HG02642 (cell line): ENCODE measurements at regions not wholly inside any gene's neighbourhood (a gene's known extent, or its start where the extent isn't known, plus 50 kb on each side); places are given as distances from the start of the nearest gene placed in this dataset.
"Not testable (repeated sequence)": the region's sequence is repeated elsewhere in the genome, so short reads cannot be mapped to it uniquely, and the experiment has no call there.

ENCODE experiments used
- ATAC-seq: cut with Tn5 transposase; IDR thresholded peaks from one replicate; pipeline ENCODE4 v1.9.1; 2021; ENCODE audit warnings: mild to moderate bottlenecking; ENCODE audit not compliant: unreplicated experiment, poor library complexity

- ATAC-seq: no peak
These were observed 465.0 kb downstream of the AACS start for GRCh38 chr12:125530201-125530600.

- ATAC-seq: no peak
These were observed 465.6 kb downstream of the AACS start for GRCh38 chr12:125530876-125531275.

DNA sequence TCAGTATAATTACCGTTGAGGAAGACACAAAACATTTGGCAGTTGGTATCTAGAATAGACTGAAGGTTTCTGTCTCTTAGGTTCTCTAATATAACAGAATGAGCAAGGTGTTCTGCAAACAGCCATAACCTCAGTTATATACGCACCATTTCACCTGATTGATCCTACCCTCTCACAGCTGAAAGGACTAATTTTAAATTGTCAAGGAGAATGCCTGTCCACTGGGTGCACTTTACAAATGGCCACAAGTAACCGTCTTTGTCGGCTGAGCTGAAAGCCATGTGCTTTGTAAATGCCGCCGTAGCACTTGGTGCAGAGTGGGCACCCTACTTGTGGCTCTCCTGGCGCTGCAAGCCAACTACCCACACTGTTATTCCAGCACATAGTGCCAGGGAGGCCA, 466.3 kb downstream of the AACS start:
- ATAC-seq: no peak

- ATAC-seq: peak; percentile 84
These were observed 468.3 kb downstream of the AACS start for GRCh38 chr12:125533434-125534029.

- ATAC-seq: no peak
These were observed 473.4 kb downstream of the AACS start for GRCh38 chr12:125538401-125539199.

- no peak for ATAC-seq
These were observed 475.5 kb downstream of the AACS start for GRCh38 chr12:125540580-125541204.

- no peak for ATAC-seq
These were observed 479.7 kb downstream of the AACS start for GRCh38 chr12:125544960-125545359.

GRCh38 chr12:125549171-125549570, 483.9 kb downstream of the AACS start:
- no peak for ATAC-seq

- ATAC-seq: no peak
These were observed 484.6 kb downstream of the AACS start for GRCh38 chr12:125549836-125550235.

- ATAC-seq: no peak
These were observed 487.1 kb downstream of the AACS start for GRCh38 chr12:125552295-125552694.

DNA sequence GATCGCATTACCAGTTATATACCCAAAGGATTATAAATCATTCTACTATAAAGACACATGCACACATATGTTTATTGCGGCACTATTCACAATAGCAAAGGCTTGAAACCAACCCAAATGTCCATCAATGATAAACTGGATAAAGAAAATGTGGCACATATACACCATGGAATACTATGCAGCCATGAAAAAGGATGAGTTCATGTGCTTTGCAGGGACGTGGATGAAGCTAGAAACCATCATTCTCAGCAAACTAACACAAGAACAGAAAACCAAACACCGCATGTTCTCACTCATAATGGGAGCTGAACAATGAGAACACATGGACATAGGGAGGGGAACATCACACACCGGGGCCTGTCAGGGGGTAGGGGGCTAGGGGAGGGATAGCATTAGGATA, 495.8 kb downstream of the AACS start:
- not testable (repeated sequence) for ATAC-seq

DNA sequence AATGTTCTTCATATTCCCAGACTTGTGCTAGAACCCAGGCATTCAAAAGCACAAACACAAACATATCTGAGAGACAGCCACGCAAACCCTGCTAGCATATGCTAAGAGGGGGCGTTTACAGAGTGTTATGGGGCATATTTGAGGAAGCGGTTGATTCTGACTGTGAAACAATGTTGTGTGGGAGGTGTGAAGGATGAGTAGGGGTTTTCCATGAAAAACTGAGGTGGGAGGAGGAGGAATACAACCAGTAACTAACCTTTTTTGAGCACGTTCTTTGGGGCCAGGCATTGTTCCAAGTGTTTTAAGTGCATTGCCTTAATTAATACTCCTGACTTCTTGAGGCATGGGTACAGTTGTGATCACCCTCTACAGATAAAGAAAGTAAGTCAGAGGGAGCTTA, 499.5 kb downstream of the AACS start:
- no peak for ATAC-seq

- no peak for ATAC-seq
These were observed 502.3 kb downstream of the AACS start for GRCh38 chr12:125567581-125567980.

- no peak for ATAC-seq
These were observed 503.1 kb downstream of the AACS start for GRCh38 chr12:125568306-125568705.

DNA sequence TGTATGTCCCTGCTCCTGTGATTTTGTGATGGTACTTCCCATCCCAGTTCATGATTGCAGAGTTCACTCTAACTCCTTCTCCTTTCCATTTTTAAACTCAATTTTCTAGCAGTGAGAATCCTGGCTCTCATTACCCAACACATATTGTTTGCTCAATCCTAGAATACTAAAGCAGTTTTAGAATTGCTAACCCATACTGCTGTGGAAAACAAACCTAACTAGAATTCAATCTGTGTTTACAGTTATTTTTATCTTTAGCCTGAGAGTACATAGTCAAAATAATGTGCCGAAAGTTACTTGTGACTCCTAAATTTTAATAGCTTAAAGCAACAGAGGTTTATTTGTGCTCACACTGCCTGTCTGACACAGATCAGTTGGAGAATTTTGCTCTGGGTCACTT, 508.0 kb downstream of the AACS start:
- ATAC-seq: no peak

GRCh38 chr12:125577334-125577733, 512.1 kb downstream of the AACS start:
- no peak for ATAC-seq

- ATAC-seq: no peak
These were observed 514.7 kb downstream of the AACS start for GRCh38 chr12:125579916-125580315.

GRCh38 chr12:125583071-125583470, 517.8 kb downstream of the AACS start:
- ATAC-seq: no peak

GRCh38 chr12:125586441-125586840, 521.2 kb downstream of the AACS start:
- no peak for ATAC-seq

DNA sequence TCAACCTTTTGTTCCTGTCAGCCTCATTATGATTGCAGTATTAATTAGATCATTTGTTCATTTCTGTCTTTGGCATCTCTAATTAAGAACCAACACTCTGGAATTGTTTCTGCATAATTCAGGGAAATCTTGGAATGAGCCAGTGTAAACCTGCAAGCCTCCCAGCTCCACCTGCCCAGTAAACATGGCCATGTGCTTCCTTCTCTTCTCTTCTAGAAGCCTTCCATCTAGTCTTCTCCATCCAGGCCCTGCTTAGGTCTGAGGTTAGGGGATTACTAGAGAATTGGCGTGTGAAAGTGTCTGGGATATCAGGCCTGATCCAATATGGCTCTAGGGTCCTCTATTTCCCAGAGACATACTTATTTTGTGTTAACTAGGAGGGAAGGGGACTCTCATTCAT, 528.0 kb downstream of the AACS start:
- no peak for ATAC-seq

- ATAC-seq: no peak
These were observed 539.7 kb downstream of the AACS start for GRCh38 chr12:125604976-125605375.

- ATAC-seq: no peak
These were observed 541.1 kb downstream of the AACS start for GRCh38 chr12:125606312-125606711.
